Hematopoietic multipotent progenitor cell treated with erythropoietin and hydrocortisone succinate and interleukin-3 and kit ligand, for 15 days (in vitro differentiated cells): ENCODE measurements at regions not wholly inside any gene's neighbourhood (a gene's known extent, or its start where the extent isn't known, plus 50 kb on each side); places are given as distances from the start of the nearest gene placed in this dataset.

ENCODE experiments used
- DNase-seq: peaks from one replicate; pipeline ENCODE4 v3.0.0-alpha.2; 2015; ENCODE audit warnings: low spot score

GRCh38 chr5:114657342-114658130, 295.7 kb downstream of the KCNN2 start:
- DNase-seq = no peak

GRCh38 chr5:114649878-114650277, 288.0 kb downstream of the KCNN2 start:
- no peak for DNase-seq

- DNase-seq = no peak
These were observed 287.1 kb downstream of the KCNN2 start for GRCh38 chr5:114648940-114649339.

GRCh38 chr5:114644576-114644975, 282.7 kb downstream of the KCNN2 start:
- DNase-seq = no peak

- DNase-seq = no peak
These were observed 274.4 kb downstream of the KCNN2 start for GRCh38 chr5:114636271-114636670.

- DNase-seq = no peak
These were observed 273.4 kb downstream of the KCNN2 start for GRCh38 chr5:114634967-114635901.

GRCh38 chr5:114634517-114634916, 272.6 kb downstream of the KCNN2 start:
- no peak for DNase-seq

- DNase-seq = no peak
These were observed 250.5 kb downstream of the KCNN2 start for GRCh38 chr5:114612406-114612805.

GRCh38 chr5:114581136-114581535, 219.3 kb downstream of the KCNN2 start:
- no peak for DNase-seq

- no peak for DNase-seq
These were observed 204.0 kb downstream of the KCNN2 start for GRCh38 chr5:114565871-114566270.

- DNase-seq = no peak
These were observed 203.3 kb downstream of the KCNN2 start for GRCh38 chr5:114565139-114565538.

- no peak for DNase-seq
These were observed 199.5 kb downstream of the KCNN2 start for GRCh38 chr5:114561415-114561814.
